HCT116 (cell line): ENCODE measurements at regions not wholly inside any gene's neighbourhood (a gene's known extent, or its start where the extent isn't known, plus 50 kb on each side); places are given as distances from the start of the nearest gene placed in this dataset.

Source experiments
- ATAC-seq: fragments of 200-7000 bp; cut with Tn5 transposase; 2 replicates; pipeline ENCODE4 v1.9.1; 2020; ENCODE audit warnings: mild to moderate bottlenecking, moderate library complexity
- BruUV-seq: library from RNA; stranded (reverse); fragments of 400-500 nt; replicated peaks from 2 replicates; lab custom pipeline; 2021; lab: Mats Ljungman, UMichigan
- CTCF ChIA-PET: fragments of 300-600 bp; sonication (Branson Sonifier 250); formaldehyde crosslinking; loops from one replicate; lab custom pipeline; 2021; ENCODE audit warnings: antibody characterized with exemption; lab: Charles Lee
- POLR2A ChIA-PET: fragments of 300-600, 350-600 bp; sonication (Branson Sonifier 250); formaldehyde crosslinking; loops from one replicate; lab custom pipeline; 2021; ENCODE audit warnings: antibody characterized with exemption; lab: Charles Lee
- RAD21 ChIA-PET, 2 experiments: fragments of 300-600 bp; sonication (Branson Sonifier 250); formaldehyde crosslinking; loops; one replicate each; lab custom pipeline; 2023; ENCODE audit warnings: low total read pairs in 2 of 2; ENCODE audit not compliant: uncharacterized antibody in 2 of 2, unreplicated experiment in 2 of 2, low non-redundant PET in 1 of 2; lab: Charles Lee
- DNase-seq: peaks from one replicate; pipeline ENCODE4 v3.0.0-alpha.2; 2010; ENCODE audit warnings: low read depth, low spot score
- H2AFZ ChIP-seq: fragments of 200-600 bp; shearing (Covaris generic), sonication (generic); 2 replicates; pipeline ENCODE4 v1.6.1; 2017; ENCODE audit warnings: low read depth, mixed run types, mixed read lengths, antibody characterized with exemption, low read length; ENCODE audit not compliant: poor library complexity, severe bottlenecking
- H3K27ac ChIP-seq: 2 replicates; pipeline ENCODE4 v1.5.1; 2012; ENCODE audit warnings: low read depth, low read length
- H3K27me3 ChIP-seq: fragments of 200-600 bp; sonication (generic); 2 replicates; pipeline ENCODE4 v1.6.1; 2016; ENCODE audit warnings: mixed run types, low read length, mixed read lengths; ENCODE audit not compliant: insufficient read depth
- H3K36me3 ChIP-seq, 2 experiments: fragments of 200-500 bp in 1 of 2; fragments of 200-600 bp in 1 of 2; sonication (Bioruptor generic) in 1 of 2; sonication (generic) in 1 of 2; 2 replicates each; pipeline versions ENCODE4 v1.5.1 to v1.6.1; 2014 to 2016; ENCODE audit warnings: low read length in 2 of 2, inconsistent platforms in 1 of 2, mixed read lengths in 1 of 2, mixed run types in 1 of 2; ENCODE audit not compliant: insufficient read depth in 2 of 2, control insufficient read depth in 1 of 2
- H3K4me1 ChIP-seq, 2 experiments: fragments of 200-600 bp in 1 of 2; sonication (generic) in 1 of 2; 2 replicates each; pipeline versions ENCODE4 v1.5.1 to v1.6.1; 2012 to 2017; ENCODE audit warnings: low read length in 2 of 2, inconsistent platforms in 1 of 2, mild to moderate bottlenecking in 1 of 2, mixed read lengths in 1 of 2, mixed run types in 1 of 2, moderate library complexity in 1 of 2; ENCODE audit not compliant: insufficient read depth in 2 of 2, control insufficient read depth in 1 of 2
- H3K4me2 ChIP-seq: fragments of 200-600 bp; sonication (generic); 2 replicates; pipeline ENCODE4 v1.6.1; 2017; ENCODE audit warnings: mixed run types, low read length, mixed read lengths
- H3K4me3 ChIP-seq, 2 experiments: fragments of 200-600 bp in 1 of 2; sonication (generic) in 1 of 2; replicated peaks in 1 of 2; 2 replicates each; pipeline ENCODE4 v1.5.1; 2011 to 2016; ENCODE audit warnings: low read length in 2 of 2, control low read depth in 1 of 2, low read depth in 1 of 2, mild to moderate bottlenecking in 1 of 2, mixed read lengths in 1 of 2, mixed run types in 1 of 2
- H3K79me2 ChIP-seq: fragments of 200-600 bp; sonication (generic); 2 replicates; pipeline ENCODE4 v1.6.1; 2017; ENCODE audit warnings: mild to moderate bottlenecking, mixed run types, low read length, moderate library complexity, mixed read lengths; ENCODE audit not compliant: insufficient read depth
- H3K9ac ChIP-seq: fragments of 200-600 bp; sonication (generic); 2 replicates; pipeline ENCODE4 v1.6.1; 2016; ENCODE audit warnings: low read length, mixed read lengths
- H3K9me2 ChIP-seq: fragments of 200-600 bp; sonication (generic), shearing (Covaris generic); 2 replicates; pipeline ENCODE4 v1.6.1; 2017; ENCODE audit warnings: mixed run types, mild to moderate bottlenecking, moderate library complexity; ENCODE audit not compliant: insufficient read depth
- H3K9me3 ChIP-seq, 2 experiments: fragments of 200-500 bp in 1 of 2; fragments of 200-600 bp in 1 of 2; sonication (Bioruptor generic) in 1 of 2; sonication (generic) in 1 of 2; 2 replicates each; pipeline ENCODE4 v1.6.1; 2014 to 2017; ENCODE audit warnings: low read length in 2 of 2, mixed read lengths in 2 of 2, inconsistent platforms in 1 of 2, low read depth in 1 of 2, mild to moderate bottlenecking in 1 of 2, mixed run types in 1 of 2, moderate library complexity in 1 of 2; ENCODE audit not compliant: control insufficient read depth in 1 of 2, insufficient read depth in 1 of 2
- H4K20me1 ChIP-seq: fragments of 200-600 bp; sonication (generic), shearing (Covaris generic); 2 replicates; pipeline ENCODE4 v1.6.1; 2017; ENCODE audit warnings: mixed run types, mild to moderate bottlenecking, moderate library complexity; ENCODE audit not compliant: insufficient read depth
- ATF3 ChIP-seq: IDR thresholded peaks from 2 replicates; pipeline ENCODE4 v1.6.1; 2012
- CEBPB ChIP-seq: IDR thresholded peaks from 2 replicates; pipeline ENCODE4 v1.6.1; 2012; ENCODE audit warnings: low read depth
- EZH2phosphoT487 ChIP-seq: fragments of 200-600 bp; IDR thresholded peaks from 2 replicates; pipeline ENCODE4 v1.6.1; 2018; ENCODE audit warnings: antibody characterized with exemption, borderline replicate concordance
- JUND ChIP-seq: IDR thresholded peaks from 2 replicates; pipeline ENCODE4 v1.6.1; 2012
- POLR2AphosphoS5 ChIP-seq: IDR thresholded peaks from 2 replicates; pipeline ENCODE4 v1.6.1; 2011; ENCODE audit warnings: mild to moderate bottlenecking, low read depth, low read length, moderate library complexity
- REST ChIP-seq: IDR thresholded peaks from 2 replicates; pipeline ENCODE4 v1.6.1; 2012; ENCODE audit warnings: low read depth
- SIN3A ChIP-seq: IDR thresholded peaks from 2 replicates; pipeline ENCODE4 v1.6.1; 2012; ENCODE audit warnings: low read depth
- TCF7L2 ChIP-seq: IDR thresholded peaks from 2 replicates; pipeline ENCODE4 v1.7.0; 2011; ENCODE audit warnings: borderline replicate concordance, inconsistent platforms; ENCODE audit not compliant: insufficient read depth, insufficient read length; ENCODE audit errors: extremely low read depth
- YY1 ChIP-seq: IDR thresholded peaks from 2 replicates; pipeline ENCODE4 v1.6.1; 2011; ENCODE audit warnings: low read length, low read depth, moderate library complexity, mild to moderate bottlenecking; ENCODE audit not compliant: insufficient replicate concordance; ENCODE audit errors: extremely low read depth
- ZBTB33 ChIP-seq: IDR thresholded peaks from 2 replicates; pipeline ENCODE4 v1.6.1; 2011; ENCODE audit warnings: mild to moderate bottlenecking, low read length, moderate library complexity; ENCODE audit not compliant: insufficient replicate concordance; ENCODE audit errors: extremely low read depth
- intact Hi-C: fragments of 100-400 bp; cut with micrococcal nuclease; formaldehyde crosslinking; loops from 2 replicates; pipeline ENCODE4 v1.10.0; 2022

- H3K4me2 ChIP-seq = no peak overlapping the region
- POLR2A ChIA-PET = no interaction called here
- no peaks in the 10 kb centered on the region for H3K36me3 ChIP-seq
- no peak overlapping the region for H3K4me3 ChIP-seq
- H3K79me2 ChIP-seq = no peaks in the 10 kb centered on the region
- H4K20me1 ChIP-seq = no peaks in the 10 kb centered on the region
- H3K27ac ChIP-seq = no peak overlapping the region
- H3K9ac ChIP-seq = no peak overlapping the region
- peaks cover 3 to 20% of the 10 kb centered on the region in 2 experiments; a peak in 2 of 4 replicates for H3K9me3 ChIP-seq
- RAD21 ChIA-PET = no interaction called here
- ATAC-seq (no peak), DNase-seq (no peak)
- no TSS peak for BruUV-seq
- no peaks in the 10 kb centered on the region for H3K27me3 ChIP-seq
- intact Hi-C loops = no loop called here
- no peaks in the 10 kb centered on the region for H3K9me2 ChIP-seq
- CTCF ChIA-PET = no interaction called here
- no peak overlapping the region for H2AFZ ChIP-seq
- TF ChIP-seq SIN3A (no peak), CEBPB (no peak), ATF3 (no peak), POLR2AphosphoS5 (no peak), TCF7L2 (no peak), REST (no peak), JUND (no peak), EZH2phosphoT487 (no peak), YY1 (no peak), ZBTB33 (no peak)
- TF ChIP-seq, all 23 proteins: peak for 0
- H3K4me1 ChIP-seq = no peaks in the 10 kb centered on the region
These were observed 215.5 kb upstream of the CHRM3 start for GRCh38 chr1:239170828-239171227.
